Liver (tissue), 3 donors: ENCODE measurements at regions not wholly inside any gene's neighbourhood (a gene's known extent, or its start where the extent isn't known, plus 50 kb on each side); places are given as distances from the start of the nearest gene placed in this dataset.

Source experiments
- CTCF ChIP-seq: fragments of 150-350 bp; IDR thresholded peaks from 2 replicates; pipeline ENCODE4 v1.5.1; 2017; ENCODE audit warnings: improper control_type of control experiment, low read depth, low read length; ENCODE audit not compliant: missing input control
- YY1 ChIP-seq: IDR thresholded peaks from 2 replicates; pipeline ENCODE4 v1.6.1; 2016; ENCODE audit warnings: antibody characterized with exemption, mild to moderate bottlenecking
- TF ChIP-seq, protein P1 (sequence below): IDR thresholded peaks from 2 replicates; pipeline ENCODE4 v1.6.1; 2016; ENCODE audit warnings: antibody characterized with exemption, mild to moderate bottlenecking
- TF ChIP-seq, protein P2 (sequence below): IDR thresholded peaks from 2 replicates; pipeline ENCODE4 v1.6.1; 2016; ENCODE audit warnings: antibody characterized with exemption
- donor health status: healthy.
- donor health status: healthy.

GRCh38 chr3:157746391-157746790 lies 243.2 kb upstream of the VEPH1 start:
- TF ChIP-seq CTCF: no peak
- TF ChIP-seq YY1: no peak
- TF ChIP-seq, protein P1, sequence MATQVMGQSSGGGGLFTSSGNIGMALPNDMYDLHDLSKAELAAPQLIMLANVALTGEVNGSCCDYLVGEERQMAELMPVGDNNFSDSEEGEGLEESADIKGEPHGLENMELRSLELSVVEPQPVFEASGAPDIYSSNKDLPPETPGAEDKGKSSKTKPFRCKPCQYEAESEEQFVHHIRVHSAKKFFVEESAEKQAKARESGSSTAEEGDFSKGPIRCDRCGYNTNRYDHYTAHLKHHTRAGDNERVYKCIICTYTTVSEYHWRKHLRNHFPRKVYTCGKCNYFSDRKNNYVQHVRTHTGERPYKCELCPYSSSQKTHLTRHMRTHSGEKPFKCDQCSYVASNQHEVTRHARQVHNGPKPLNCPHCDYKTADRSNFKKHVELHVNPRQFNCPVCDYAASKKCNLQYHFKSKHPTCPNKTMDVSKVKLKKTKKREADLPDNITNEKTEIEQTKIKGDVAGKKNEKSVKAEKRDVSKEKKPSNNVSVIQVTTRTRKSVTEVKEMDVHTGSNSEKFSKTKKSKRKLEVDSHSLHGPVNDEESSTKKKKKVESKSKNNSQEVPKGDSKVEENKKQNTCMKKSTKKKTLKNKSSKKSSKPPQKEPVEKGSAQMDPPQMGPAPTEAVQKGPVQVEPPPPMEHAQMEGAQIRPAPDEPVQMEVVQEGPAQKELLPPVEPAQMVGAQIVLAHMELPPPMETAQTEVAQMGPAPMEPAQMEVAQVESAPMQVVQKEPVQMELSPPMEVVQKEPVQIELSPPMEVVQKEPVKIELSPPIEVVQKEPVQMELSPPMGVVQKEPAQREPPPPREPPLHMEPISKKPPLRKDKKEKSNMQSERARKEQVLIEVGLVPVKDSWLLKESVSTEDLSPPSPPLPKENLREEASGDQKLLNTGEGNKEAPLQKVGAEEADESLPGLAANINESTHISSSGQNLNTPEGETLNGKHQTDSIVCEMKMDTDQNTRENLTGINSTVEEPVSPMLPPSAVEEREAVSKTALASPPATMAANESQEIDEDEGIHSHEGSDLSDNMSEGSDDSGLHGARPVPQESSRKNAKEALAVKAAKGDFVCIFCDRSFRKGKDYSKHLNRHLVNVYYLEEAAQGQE: no peak
- TF ChIP-seq, protein P2, sequence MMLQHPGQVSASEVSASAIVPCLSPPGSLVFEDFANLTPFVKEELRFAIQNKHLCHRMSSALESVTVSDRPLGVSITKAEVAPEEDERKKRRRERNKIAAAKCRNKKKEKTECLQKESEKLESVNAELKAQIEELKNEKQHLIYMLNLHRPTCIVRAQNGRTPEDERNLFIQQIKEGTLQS: no peak
